GM19328 (cell line): ENCODE measurements at regions not wholly inside any gene's neighbourhood (a gene's known extent, or its start where the extent isn't known, plus 50 kb on each side); places are given as distances from the start of the nearest gene placed in this dataset.
"Not testable (repeated sequence)": the region's sequence is repeated elsewhere in the genome, so short reads cannot be mapped to it uniquely, and the experiment has no call there.

Source experiments
- ATAC-seq: cut with Tn5 transposase; IDR thresholded peaks from one replicate; pipeline ENCODE4 v1.9.1; 2021; ENCODE audit warnings: mild to moderate bottlenecking, moderate library complexity; ENCODE audit not compliant: unreplicated experiment

- no peak for ATAC-seq
These were observed 105.4 kb upstream of the TLK1 start for GRCh38 chr2:171266102-171266501.

GRCh38 chr2:171261529-171261928 lies 100.8 kb upstream of the TLK1 start:
- not testable (repeated sequence) for ATAC-seq

- ATAC-seq: no peak
These were observed 100.1 kb upstream of the TLK1 start for GRCh38 chr2:171260471-171261424.

GRCh38 chr2:171254666-171255065 lies 94.0 kb upstream of the TLK1 start:
- no peak for ATAC-seq

- ATAC-seq: no peak
These were observed 93.4 kb upstream of the TLK1 start for GRCh38 chr2:171253900-171254650.

GRCh38 chr2:171253279-171253678 lies 92.6 kb upstream of the TLK1 start:
- no peak for ATAC-seq

GRCh38 chr2:171249689-171250088 lies 89.0 kb upstream of the TLK1 start:
- ATAC-seq: no peak

GRCh38 chr2:171247741-171248662 lies 87.3 kb upstream of the TLK1 start:
- no peak for ATAC-seq

- no peak for ATAC-seq
These were observed 84.5 kb upstream of the TLK1 start for GRCh38 chr2:171244970-171245782.

GRCh38 chr2:171244466-171244969 lies 83.8 kb upstream of the TLK1 start:
- no peak for ATAC-seq

- ATAC-seq: no peak
These were observed 81.1 kb upstream of the TLK1 start for GRCh38 chr2:171241771-171242170.

GRCh38 chr2:171238946-171239345 lies 78.3 kb upstream of the TLK1 start:
- ATAC-seq: no peak

- no peak for ATAC-seq
These were observed 77.2 kb upstream of the TLK1 start for GRCh38 chr2:171237751-171238505.

GRCh38 chr2:171235262-171235881 lies 74.7 kb upstream of the TLK1 start:
- ATAC-seq: no peak

GRCh38 chr2:171230176-171230575 lies 69.5 kb upstream of the TLK1 start:
- no peak for ATAC-seq

- ATAC-seq: no peak
These were observed 68.1 kb upstream of the TLK1 start for GRCh38 chr2:171228826-171229225.

GRCh38 chr2:171227066-171227782 lies 66.5 kb upstream of the TLK1 start:
- no peak for ATAC-seq

- ATAC-seq: no peak
These were observed 65.8 kb upstream of the TLK1 start for GRCh38 chr2:171226461-171226860.
